SK-N-SH (cell line): ENCODE measurements at regions not wholly inside any gene's neighbourhood (a gene's known extent, or its start where the extent isn't known, plus 50 kb on each side); places are given as distances from the start of the nearest gene placed in this dataset.

Experiments used
- CTCF ChIP-seq: fragments of 200-600 bp; sonication (generic); IDR thresholded peaks from 2 replicates; pipeline ENCODE4 v1.6.1; 2017; ENCODE audit warnings: antibody characterized with exemption, mild to moderate bottlenecking, moderate library complexity
- GATA2 ChIP-seq: sonication (generic); formaldehyde crosslinking; IDR thresholded peaks from 2 replicates; pipeline ENCODE4 v1.5.0; 2020; ENCODE audit warnings: mild to moderate bottlenecking, missing genetic modification reagents
- MAX ChIP-seq: IDR thresholded peaks from 2 replicates; pipeline ENCODE4 v1.4.0; 2012; ENCODE audit warnings: low read depth
- MXI1 ChIP-seq: IDR thresholded peaks from 2 replicates; pipeline ENCODE4 v1.6.1; 2012; ENCODE audit warnings: mild to moderate bottlenecking, low read depth, low read length, improper control_type of control experiment
- NFIC ChIP-seq: IDR thresholded peaks from 2 replicates; pipeline ENCODE4 v1.4.0; 2012; ENCODE audit warnings: borderline replicate concordance
- POLR2AphosphoS5 ChIP-seq: IDR thresholded peaks from 2 replicates; pipeline ENCODE4 v1.6.1; 2012; ENCODE audit warnings: low read depth, low read length
- REST ChIP-seq: IDR thresholded peaks from 2 replicates; pipeline ENCODE4 v1.6.1; 2012; ENCODE audit warnings: mild to moderate bottlenecking, low read depth, low read length, moderate library complexity
- RXRA ChIP-seq: IDR thresholded peaks from 2 replicates; pipeline ENCODE4 v1.4.0; 2012; ENCODE audit warnings: low read depth, mild to moderate bottlenecking, borderline replicate concordance
- TAF1 ChIP-seq: IDR thresholded peaks from 2 replicates; pipeline ENCODE4 v1.6.1; 2012; ENCODE audit warnings: low read depth, mild to moderate bottlenecking, low read length, moderate library complexity, borderline replicate concordance
- USF2 ChIP-seq: fragments of 150-350 bp; IDR thresholded peaks from 2 replicates; pipeline ENCODE4 v1.6.1; 2017; ENCODE audit warnings: antibody characterized with exemption, low read length, low read depth, borderline replicate concordance
- ZBTB33 ChIP-seq: IDR thresholded peaks from 2 replicates; pipeline ENCODE4 v1.4.0; 2012; ENCODE audit warnings: low read depth, borderline replicate concordance

GRCh38 chr4:81602854-81603253, 131.1 kb upstream of the RASGEF1B start:
- TF ChIP-seq USF2 (no peak), MAX (no peak), NFIC (no peak), CTCF (no peak), MXI1 (no peak), POLR2AphosphoS5 (no peak), GATA2 (CRISPR knock-in tag) (no peak), REST (no peak), RXRA (no peak), TAF1 (no peak), ZBTB33 (no peak)
